ENCODE measurements at regions not wholly inside any gene's neighbourhood (a gene's known extent, or its start where the extent isn't known, plus 50 kb on each side); places are given as distances from the start of the nearest gene placed in this dataset.
A peak's percentile ranks its signal among the peaks of the same experiment; 100 is the strongest.
"Not testable (repeated sequence)": the region's sequence is repeated elsewhere in the genome, so short reads cannot be mapped to it uniquely, and the experiment has no call there.

GRCh38 chr3:8369638-8370037 lies 132.0 kb upstream of the LMCD1 start:
- DNase-seq: no peak

- DNase-seq: no peak
Observed at GRCh38 chr3:8371085-8371551, 130.5 kb upstream of the LMCD1 start.

- no peak for DNase-seq
Observed at GRCh38 chr3:8371960-8372463, 129.6 kb upstream of the LMCD1 start.

GRCh38 chr3:8380904-8381704 lies 120.5 kb upstream of the LMCD1 start:
- DNase-seq: no peak

- no peak for DNase-seq
Observed at GRCh38 chr3:8385848-8386620, 115.6 kb upstream of the LMCD1 start.

GRCh38 chr3:8387571-8387970 lies 114.1 kb upstream of the LMCD1 start:
- DNase-seq: no peak

- no peak for DNase-seq
Observed at GRCh38 chr3:8399686-8400085, 101.9 kb upstream of the LMCD1 start.

GRCh38 chr3:8400911-8401310 lies 100.7 kb upstream of the LMCD1 start:
- DNase-seq: no peak

GRCh38 chr3:8403996-8404395 lies 97.6 kb upstream of the LMCD1 start:
- no peak for DNase-seq

- no peak for DNase-seq
Observed at GRCh38 chr3:8405144-8405543, 96.5 kb upstream of the LMCD1 start.

- no peak for DNase-seq
Observed at GRCh38 chr3:8406479-8406878, 95.1 kb upstream of the LMCD1 start.

- DNase-seq: no peak
Observed at GRCh38 chr3:8413337-8413926, 88.2 kb upstream of the LMCD1 start.

- no peak for DNase-seq
Observed at GRCh38 chr3:8416965-8417364, 84.7 kb upstream of the LMCD1 start.

GRCh38 chr3:8420612-8421011 lies 81.0 kb upstream of the LMCD1 start:
- DNase-seq: no peak

- no peak for DNase-seq
Observed at GRCh38 chr3:8421267-8421666, 80.4 kb upstream of the LMCD1 start.

GRCh38 chr3:8421711-8422110 lies 79.9 kb upstream of the LMCD1 start:
- no peak for DNase-seq

GRCh38 chr3:8423307-8423706 lies 78.3 kb upstream of the LMCD1 start:
- DNase-seq: no peak

- no peak for DNase-seq
Observed at GRCh38 chr3:8424281-8424680, 77.3 kb upstream of the LMCD1 start.

- DNase-seq: no peak
Observed at GRCh38 chr3:8436661-8437287, 64.8 kb upstream of the LMCD1 start.

GRCh38 chr3:8438507-8439079 lies 63.0 kb upstream of the LMCD1 start:
- no peak for DNase-seq

GRCh38 chr3:8440142-8440541 lies 61.5 kb upstream of the LMCD1 start:
- DNase-seq: not testable (repeated sequence)

GRCh38 chr3:8441969-8442559 lies 59.6 kb upstream of the LMCD1 start:
- peak; percentile 5 for DNase-seq

Measured in NCI-H2227 treated with DMSO at 0.1 percent for 48 hours (cell line).